HEK293 (cell line): ENCODE measurements at regions not wholly inside any gene's neighbourhood (a gene's known extent, or its start where the extent isn't known, plus 50 kb on each side); places are given as distances from the start of the nearest gene placed in this dataset.

Experiments
- CTCF ChIA-PET: fragments of 350-600 bp; formaldehyde crosslinking; extraction: SDS; loops from one replicate; lab custom pipeline; 2021; ENCODE audit warnings: antibody characterized with exemption; lab: Yijun Ruan, JAX
- POLR2A ChIA-PET: fragments of 300-600 bp; formaldehyde crosslinking; extraction: SDS; loops from one replicate; lab custom pipeline; 2020; ENCODE audit warnings: antibody characterized with exemption, inconsistent platforms; lab: Yijun Ruan, JAX
- H3K27ac ChIP-seq: fragments of 200-500 bp; sonication (Bioruptor generic); 2 replicates; pipeline ENCODE4 v1.5.1; 2014; ENCODE audit warnings: low read depth, low read length, control low read depth, inconsistent platforms; ENCODE audit errors: extremely low read depth
- H3K36me3 ChIP-seq, 2 experiments: fragments of 200-500 bp in 1 of 2; sonication (Bioruptor generic) in 1 of 2; 1 replicate in 1 of 2; 2 replicates in 1 of 2; pipeline ENCODE4 v1.5.1; 2014 to 2017; ENCODE audit warnings: inconsistent platforms in 2 of 2, low read length in 2 of 2; ENCODE audit not compliant: control insufficient read depth in 2 of 2, insufficient read depth in 1 of 2
- H3K4me1 ChIP-seq: fragments of 200-500 bp; sonication (Bioruptor generic); 2 replicates; pipeline ENCODE4 v1.5.1; 2014; ENCODE audit warnings: mild to moderate bottlenecking, low read length, inconsistent platforms; ENCODE audit not compliant: control insufficient read depth, insufficient read depth
- H3K4me3 ChIP-seq: 2 replicates; pipeline ENCODE4 v1.5.1; 2011; ENCODE audit warnings: low read depth, mild to moderate bottlenecking, control low read depth, low read length, moderate library complexity
- H3K9me3 ChIP-seq: fragments of 200-500 bp; sonication (Bioruptor generic); 2 replicates; pipeline ENCODE4 v1.5.1; 2014; ENCODE audit warnings: low read depth, low read length, inconsistent platforms; ENCODE audit not compliant: control insufficient read depth, insufficient read depth
- EGR2 ChIP-seq: fragments of 450-650 bp; formaldehyde crosslinking; IDR thresholded peaks from 2 replicates; pipeline ENCODE4 v1.5.1; 2016; ENCODE audit warnings: low read depth, missing biosample characterization, missing genetic modification characterization
- KLF1 ChIP-seq: fragments of 450-650 bp; formaldehyde crosslinking; IDR thresholded peaks from 2 replicates; pipeline ENCODE4 v1.5.1; 2016; ENCODE audit warnings: missing biosample characterization, missing genetic modification characterization
- KLF10 ChIP-seq: fragments of 450-650 bp; IDR thresholded peaks from 2 replicates; pipeline ENCODE4 v1.5.1; 2018; ENCODE audit warnings: missing biosample characterization, mild to moderate bottlenecking, missing genetic modification characterization
- KLF7 ChIP-seq: fragments of 450-650 bp; formaldehyde crosslinking; IDR thresholded peaks from 2 replicates; pipeline ENCODE4 v1.5.1; 2016; ENCODE audit warnings: missing biosample characterization, missing genetic modification characterization, borderline replicate concordance
- KLF8 ChIP-seq: fragments of 450-650 bp; formaldehyde crosslinking; IDR thresholded peaks from 2 replicates; pipeline ENCODE4 v1.5.1; 2016; ENCODE audit warnings: missing biosample characterization, missing genetic modification characterization
- OSR2 ChIP-seq: fragments of 450-650 bp; formaldehyde crosslinking; IDR thresholded peaks from 2 replicates; pipeline ENCODE4 v1.5.1; 2016; ENCODE audit warnings: missing biosample characterization, missing genetic modification characterization
- SALL2 ChIP-seq: fragments of 450-650 bp; formaldehyde crosslinking; IDR thresholded peaks from 2 replicates; pipeline ENCODE4 v1.5.0; 2017; ENCODE audit warnings: missing biosample characterization, mild to moderate bottlenecking, missing genetic modification characterization, borderline replicate concordance
- SP7 ChIP-seq: fragments of 450-650 bp; formaldehyde crosslinking; IDR thresholded peaks from 2 replicates; pipeline ENCODE4 v1.5.1; 2016; ENCODE audit warnings: missing biosample characterization, missing genetic modification characterization
- YY2 ChIP-seq: fragments of 450-650 bp; formaldehyde crosslinking; IDR thresholded peaks from 2 replicates; pipeline ENCODE4 v1.5.1; 2016; ENCODE audit warnings: missing biosample characterization, missing genetic modification characterization
- ZBTB8A ChIP-seq: fragments of 450-650 bp; formaldehyde crosslinking; IDR thresholded peaks from 2 replicates; pipeline ENCODE4 v1.5.1; 2016; ENCODE audit warnings: missing biosample characterization, missing genetic modification characterization
- ZEB2 ChIP-seq: fragments of 450-650 bp; formaldehyde crosslinking; IDR thresholded peaks from 2 replicates; pipeline ENCODE4 v1.5.1; 2016; ENCODE audit warnings: missing biosample characterization, missing genetic modification characterization
- ZFP3 ChIP-seq: fragments of 450-650 bp; formaldehyde crosslinking; IDR thresholded peaks from 2 replicates; pipeline ENCODE4 v1.5.1; 2016; ENCODE audit warnings: low read depth, missing biosample characterization, missing genetic modification characterization
- ZNF184 ChIP-seq: fragments of 450-650 bp; IDR thresholded peaks from 2 replicates; pipeline ENCODE4 v1.5.1; 2018; ENCODE audit warnings: missing biosample characterization, mild to moderate bottlenecking, missing genetic modification characterization
- ZNF473 ChIP-seq: fragments of 450-650 bp; formaldehyde crosslinking; IDR thresholded peaks from 2 replicates; pipeline ENCODE4 v1.5.1; 2017; ENCODE audit warnings: missing biosample characterization, missing genetic modification characterization
- ZNF626 ChIP-seq: fragments of 450-650 bp; sonication (Bioruptor Pico); formaldehyde crosslinking; IDR thresholded peaks from 2 replicates; pipeline ENCODE4 v1.5.1; 2018; ENCODE audit warnings: missing biosample characterization, missing genetic modification characterization, inconsistent platforms
- ZNF629 ChIP-seq: fragments of 450-650 bp; formaldehyde crosslinking; IDR thresholded peaks from 2 replicates; pipeline ENCODE4 v1.5.1; 2017; ENCODE audit warnings: missing biosample characterization, missing genetic modification characterization
- ZNF76 ChIP-seq: fragments of 450-650 bp; formaldehyde crosslinking; IDR thresholded peaks from 2 replicates; pipeline ENCODE4; 2016; ENCODE audit warnings: low read depth, missing biosample characterization, missing genetic modification characterization, borderline replicate concordance
- ZNF776 ChIP-seq: fragments of 450-650 bp; formaldehyde crosslinking; IDR thresholded peaks from 2 replicates; pipeline ENCODE4 v1.5.0; 2017; ENCODE audit warnings: missing biosample characterization, missing genetic modification characterization, borderline replicate concordance
- ZSCAN30 ChIP-seq: fragments of 450-650 bp; IDR thresholded peaks from 2 replicates; pipeline ENCODE4 v1.5.1; 2018; ENCODE audit warnings: missing biosample characterization, mild to moderate bottlenecking, missing genetic modification characterization, moderate library complexity
- ZXDB ChIP-seq: fragments of 450-650 bp; formaldehyde crosslinking; IDR thresholded peaks from 2 replicates; pipeline ENCODE4 v1.5.1; 2016; ENCODE audit warnings: missing biosample characterization, missing genetic modification characterization
- TF ChIP-seq, protein P1 (sequence below): fragments of 450-650 bp; formaldehyde crosslinking; IDR thresholded peaks from 2 replicates; pipeline ENCODE4 v1.5.1; 2016; ENCODE audit warnings: missing biosample characterization, missing genetic modification characterization
- TF ChIP-seq, protein P2 (sequence below): fragments of 450-650 bp; formaldehyde crosslinking; IDR thresholded peaks from 2 replicates; pipeline ENCODE4 v1.5.1; 2016; ENCODE audit warnings: missing biosample characterization, missing genetic modification characterization
- TF ChIP-seq, protein P3 (sequence below): fragments of 450-650 bp; formaldehyde crosslinking; IDR thresholded peaks from 2 replicates; pipeline ENCODE4 v1.5.1; 2016; ENCODE audit warnings: missing biosample characterization, missing genetic modification characterization
- TF ChIP-seq, protein P4 (sequence below): fragments of 450-650 bp; formaldehyde crosslinking; IDR thresholded peaks from 2 replicates; pipeline ENCODE4 v1.5.1; 2016; ENCODE audit warnings: missing biosample characterization, missing genetic modification characterization
- TF ChIP-seq, protein P5 (sequence below): fragments of 450-650 bp; formaldehyde crosslinking; IDR thresholded peaks from 2 replicates; pipeline ENCODE4 v1.5.1; 2017; ENCODE audit warnings: missing biosample characterization, missing genetic modification characterization
- TF ChIP-seq, protein P6 (sequence below): fragments of 450-650 bp; formaldehyde crosslinking; IDR thresholded peaks from 2 replicates; pipeline ENCODE4 v1.5.1; 2017; ENCODE audit warnings: missing biosample characterization, missing genetic modification characterization

DNA sequence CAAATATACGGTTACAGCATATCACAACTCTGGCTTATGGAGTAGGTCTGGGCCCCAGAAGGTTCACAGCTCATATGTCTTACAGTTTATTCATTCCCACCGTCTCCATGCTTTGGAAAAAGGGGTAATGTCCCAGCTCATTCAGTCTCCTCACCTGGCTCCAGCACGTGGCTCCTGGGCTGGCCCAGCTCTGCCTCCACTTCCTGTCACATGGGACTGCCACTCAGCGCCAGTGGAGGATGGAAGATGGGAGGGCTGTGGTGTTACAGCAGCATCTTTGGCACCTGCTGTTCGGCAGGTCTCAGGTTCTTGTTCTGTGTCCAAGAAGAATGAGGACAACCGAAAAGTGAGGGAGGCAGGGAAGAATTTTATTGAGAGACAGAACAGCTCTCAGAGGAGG, 216.3 kb upstream of the ATXN7L3B start (continued):
- no peak for TF ChIP-seq ZEB2
- no peak for TF ChIP-seq ZNF776 (tag by site-specific recombination)
- no peak for TF ChIP-seq KLF1 (tag by site-specific recombination)
- TF ChIP-seq, protein P1, sequence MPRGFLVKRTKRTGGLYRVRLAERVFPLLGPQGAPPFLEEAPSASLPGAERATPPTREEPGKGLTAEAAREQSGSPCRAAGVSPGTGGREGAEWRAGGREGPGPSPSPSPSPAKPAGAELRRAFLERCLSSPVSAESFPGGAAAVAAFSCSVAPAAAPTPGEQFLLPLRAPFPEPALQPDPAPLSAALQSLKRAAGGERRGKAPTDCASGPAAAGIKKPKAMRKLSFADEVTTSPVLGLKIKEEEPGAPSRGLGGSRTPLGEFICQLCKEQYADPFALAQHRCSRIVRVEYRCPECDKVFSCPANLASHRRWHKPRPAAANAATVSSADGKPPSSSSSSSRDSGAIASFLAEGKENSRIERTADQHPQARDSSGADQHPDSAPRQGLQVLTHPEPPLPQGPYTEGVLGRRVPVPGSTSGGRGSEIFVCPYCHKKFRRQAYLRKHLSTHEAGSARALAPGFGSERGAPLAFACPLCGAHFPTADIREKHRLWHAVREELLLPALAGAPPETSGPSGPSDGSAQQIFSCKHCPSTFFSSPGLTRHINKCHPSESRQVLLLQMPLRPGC (tag by site-specific recombination), result no peak
- TF ChIP-seq ZBTB8A (tag by site-specific recombination), result no peak
- TF ChIP-seq, protein P2, sequence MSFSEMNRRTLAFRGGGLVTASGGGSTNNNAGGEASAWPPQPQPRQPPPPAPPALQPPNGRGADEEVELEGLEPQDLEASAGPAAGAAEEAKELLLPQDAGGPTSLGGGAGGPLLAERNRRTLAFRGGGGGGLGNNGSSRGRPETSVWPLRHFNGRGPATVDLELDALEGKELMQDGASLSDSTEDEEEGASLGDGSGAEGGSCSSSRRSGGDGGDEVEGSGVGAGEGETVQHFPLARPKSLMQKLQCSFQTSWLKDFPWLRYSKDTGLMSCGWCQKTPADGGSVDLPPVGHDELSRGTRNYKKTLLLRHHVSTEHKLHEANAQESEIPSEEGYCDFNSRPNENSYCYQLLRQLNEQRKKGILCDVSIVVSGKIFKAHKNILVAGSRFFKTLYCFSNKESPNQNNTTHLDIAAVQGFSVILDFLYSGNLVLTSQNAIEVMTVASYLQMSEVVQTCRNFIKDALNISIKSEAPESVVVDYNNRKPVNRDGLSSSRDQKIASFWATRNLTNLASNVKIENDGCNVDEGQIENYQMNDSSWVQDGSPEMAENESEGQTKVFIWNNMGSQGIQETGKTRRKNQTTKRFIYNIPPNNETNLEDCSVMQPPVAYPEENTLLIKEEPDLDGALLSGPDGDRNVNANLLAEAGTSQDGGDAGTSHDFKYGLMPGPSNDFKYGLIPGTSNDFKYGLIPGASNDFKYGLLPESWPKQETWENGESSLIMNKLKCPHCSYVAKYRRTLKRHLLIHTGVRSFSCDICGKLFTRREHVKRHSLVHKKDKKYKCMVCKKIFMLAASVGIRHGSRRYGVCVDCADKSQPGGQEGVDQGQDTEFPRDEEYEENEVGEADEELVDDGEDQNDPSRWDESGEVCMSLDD (tag by site-specific recombination), result no peak
- TF ChIP-seq ZNF76 (tag by site-specific recombination), result no peak
- TF ChIP-seq ZXDB (tag by site-specific recombination), result no peak
- TF ChIP-seq KLF8 (tag by site-specific recombination), result no peak
- TF ChIP-seq ZNF184, result no peak
- TF ChIP-seq, protein P3, sequence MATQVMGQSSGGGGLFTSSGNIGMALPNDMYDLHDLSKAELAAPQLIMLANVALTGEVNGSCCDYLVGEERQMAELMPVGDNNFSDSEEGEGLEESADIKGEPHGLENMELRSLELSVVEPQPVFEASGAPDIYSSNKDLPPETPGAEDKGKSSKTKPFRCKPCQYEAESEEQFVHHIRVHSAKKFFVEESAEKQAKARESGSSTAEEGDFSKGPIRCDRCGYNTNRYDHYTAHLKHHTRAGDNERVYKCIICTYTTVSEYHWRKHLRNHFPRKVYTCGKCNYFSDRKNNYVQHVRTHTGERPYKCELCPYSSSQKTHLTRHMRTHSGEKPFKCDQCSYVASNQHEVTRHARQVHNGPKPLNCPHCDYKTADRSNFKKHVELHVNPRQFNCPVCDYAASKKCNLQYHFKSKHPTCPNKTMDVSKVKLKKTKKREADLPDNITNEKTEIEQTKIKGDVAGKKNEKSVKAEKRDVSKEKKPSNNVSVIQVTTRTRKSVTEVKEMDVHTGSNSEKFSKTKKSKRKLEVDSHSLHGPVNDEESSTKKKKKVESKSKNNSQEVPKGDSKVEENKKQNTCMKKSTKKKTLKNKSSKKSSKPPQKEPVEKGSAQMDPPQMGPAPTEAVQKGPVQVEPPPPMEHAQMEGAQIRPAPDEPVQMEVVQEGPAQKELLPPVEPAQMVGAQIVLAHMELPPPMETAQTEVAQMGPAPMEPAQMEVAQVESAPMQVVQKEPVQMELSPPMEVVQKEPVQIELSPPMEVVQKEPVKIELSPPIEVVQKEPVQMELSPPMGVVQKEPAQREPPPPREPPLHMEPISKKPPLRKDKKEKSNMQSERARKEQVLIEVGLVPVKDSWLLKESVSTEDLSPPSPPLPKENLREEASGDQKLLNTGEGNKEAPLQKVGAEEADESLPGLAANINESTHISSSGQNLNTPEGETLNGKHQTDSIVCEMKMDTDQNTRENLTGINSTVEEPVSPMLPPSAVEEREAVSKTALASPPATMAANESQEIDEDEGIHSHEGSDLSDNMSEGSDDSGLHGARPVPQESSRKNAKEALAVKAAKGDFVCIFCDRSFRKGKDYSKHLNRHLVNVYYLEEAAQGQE (tag by site-specific recombination), result no peak

DNA sequence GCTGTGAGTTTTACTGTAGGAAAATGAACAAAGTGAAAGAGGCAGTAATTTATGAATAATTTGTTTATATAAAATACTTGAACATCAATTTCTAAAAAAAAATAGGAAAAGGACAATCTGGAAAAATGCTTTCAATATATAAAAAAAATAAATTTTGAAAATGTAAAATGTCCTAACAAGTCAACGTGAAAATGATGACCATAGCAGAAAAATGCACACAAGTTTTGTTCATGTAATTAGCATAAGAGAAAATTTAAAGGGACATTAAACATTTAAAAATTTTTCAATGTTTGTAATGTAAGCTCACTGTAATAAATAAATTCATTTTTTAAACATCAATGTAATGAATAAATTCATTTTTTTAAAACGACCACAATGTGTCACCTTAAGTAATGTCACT, 214.8 kb upstream of the ATXN7L3B start:
- ChIA-PET CTCF (no interaction called here), POLR2A (no interaction called here)
- Histone ChIP-seq H3K9me3 (no peaks in the 10 kb centered on the region), H3K4me1 (no peaks in the 10 kb centered on the region), H3K27ac (no peak overlapping the region), H3K4me3 (no peak overlapping the region), H3K36me3 (no peaks in the 10 kb centered on the region)
- TF ChIP-seq SALL2 (tag by site-specific recombination), result no peak
- TF ChIP-seq YY2 (tag by site-specific recombination), result no peak
- TF ChIP-seq ZNF626 (tag by site-specific recombination), result no peak
- TF ChIP-seq KLF7, result no peak
- TF ChIP-seq ZNF473 (tag by site-specific recombination), result no peak
- TF ChIP-seq, protein P4, sequence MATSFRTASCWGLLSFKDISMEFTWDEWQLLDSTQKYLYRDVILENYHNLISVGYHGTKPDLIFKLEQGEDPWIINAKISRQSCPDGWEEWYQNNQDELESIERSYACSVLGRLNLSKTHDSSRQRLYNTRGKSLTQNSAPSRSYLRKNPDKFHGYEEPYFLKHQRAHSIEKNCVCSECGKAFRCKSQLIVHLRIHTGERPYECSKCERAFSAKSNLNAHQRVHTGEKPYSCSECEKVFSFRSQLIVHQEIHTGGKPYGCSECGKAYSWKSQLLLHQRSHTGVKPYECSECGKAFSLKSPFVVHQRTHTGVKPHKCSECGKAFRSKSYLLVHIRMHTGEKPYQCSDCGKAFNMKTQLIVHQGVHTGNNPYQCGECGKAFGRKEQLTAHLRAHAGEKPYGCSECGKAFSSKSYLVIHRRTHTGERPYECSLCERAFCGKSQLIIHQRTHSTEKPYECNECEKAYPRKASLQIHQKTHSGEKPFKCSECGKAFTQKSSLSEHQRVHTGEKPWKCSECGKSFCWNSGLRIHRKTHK (tag by site-specific recombination), result no peak
- no peak for TF ChIP-seq KLF1 (tag by site-specific recombination)
- TF ChIP-seq, protein P5, sequence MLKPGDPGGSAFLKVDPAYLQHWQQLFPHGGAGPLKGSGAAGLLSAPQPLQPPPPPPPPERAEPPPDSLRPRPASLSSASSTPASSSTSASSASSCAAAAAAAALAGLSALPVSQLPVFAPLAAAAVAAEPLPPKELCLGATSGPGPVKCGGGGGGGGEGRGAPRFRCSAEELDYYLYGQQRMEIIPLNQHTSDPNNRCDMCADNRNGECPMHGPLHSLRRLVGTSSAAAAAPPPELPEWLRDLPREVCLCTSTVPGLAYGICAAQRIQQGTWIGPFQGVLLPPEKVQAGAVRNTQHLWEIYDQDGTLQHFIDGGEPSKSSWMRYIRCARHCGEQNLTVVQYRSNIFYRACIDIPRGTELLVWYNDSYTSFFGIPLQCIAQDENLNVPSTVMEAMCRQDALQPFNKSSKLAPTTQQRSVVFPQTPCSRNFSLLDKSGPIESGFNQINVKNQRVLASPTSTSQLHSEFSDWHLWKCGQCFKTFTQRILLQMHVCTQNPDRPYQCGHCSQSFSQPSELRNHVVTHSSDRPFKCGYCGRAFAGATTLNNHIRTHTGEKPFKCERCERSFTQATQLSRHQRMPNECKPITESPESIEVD, result no peak
- TF ChIP-seq KLF10 (tag by site-specific recombination), result no peak
- TF ChIP-seq ZNF629 (tag by site-specific recombination), result no peak
- no peak for TF ChIP-seq OSR2 (tag by site-specific recombination)
- no peak for TF ChIP-seq ZSCAN30 (tag by site-specific recombination)
- TF ChIP-seq EGR2 (tag by site-specific recombination), result no peak
- TF ChIP-seq ZFP3, result no peak
- no peak for TF ChIP-seq SP7 (tag by site-specific recombination)
- TF ChIP-seq, protein P6, sequence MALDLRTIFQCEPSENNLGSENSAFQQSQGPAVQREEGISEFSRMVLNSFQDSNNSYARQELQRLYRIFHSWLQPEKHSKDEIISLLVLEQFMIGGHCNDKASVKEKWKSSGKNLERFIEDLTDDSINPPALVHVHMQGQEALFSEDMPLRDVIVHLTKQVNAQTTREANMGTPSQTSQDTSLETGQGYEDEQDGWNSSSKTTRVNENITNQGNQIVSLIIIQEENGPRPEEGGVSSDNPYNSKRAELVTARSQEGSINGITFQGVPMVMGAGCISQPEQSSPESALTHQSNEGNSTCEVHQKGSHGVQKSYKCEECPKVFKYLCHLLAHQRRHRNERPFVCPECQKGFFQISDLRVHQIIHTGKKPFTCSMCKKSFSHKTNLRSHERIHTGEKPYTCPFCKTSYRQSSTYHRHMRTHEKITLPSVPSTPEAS, result no peak
